HG03135 (cell line): ENCODE measurements at regions not wholly inside any gene's neighbourhood (a gene's known extent, or its start where the extent isn't known, plus 50 kb on each side); places are given as distances from the start of the nearest gene placed in this dataset.
"Not testable (repeated sequence)": the region's sequence is repeated elsewhere in the genome, so short reads cannot be mapped to it uniquely, and the experiment has no call there.

Experiments used
- ATAC-seq: cut with Tn5 transposase; IDR thresholded peaks from one replicate; pipeline ENCODE4 v1.9.1; 2021; ENCODE audit warnings: mild to moderate bottlenecking, moderate library complexity; ENCODE audit not compliant: unreplicated experiment

DNA sequence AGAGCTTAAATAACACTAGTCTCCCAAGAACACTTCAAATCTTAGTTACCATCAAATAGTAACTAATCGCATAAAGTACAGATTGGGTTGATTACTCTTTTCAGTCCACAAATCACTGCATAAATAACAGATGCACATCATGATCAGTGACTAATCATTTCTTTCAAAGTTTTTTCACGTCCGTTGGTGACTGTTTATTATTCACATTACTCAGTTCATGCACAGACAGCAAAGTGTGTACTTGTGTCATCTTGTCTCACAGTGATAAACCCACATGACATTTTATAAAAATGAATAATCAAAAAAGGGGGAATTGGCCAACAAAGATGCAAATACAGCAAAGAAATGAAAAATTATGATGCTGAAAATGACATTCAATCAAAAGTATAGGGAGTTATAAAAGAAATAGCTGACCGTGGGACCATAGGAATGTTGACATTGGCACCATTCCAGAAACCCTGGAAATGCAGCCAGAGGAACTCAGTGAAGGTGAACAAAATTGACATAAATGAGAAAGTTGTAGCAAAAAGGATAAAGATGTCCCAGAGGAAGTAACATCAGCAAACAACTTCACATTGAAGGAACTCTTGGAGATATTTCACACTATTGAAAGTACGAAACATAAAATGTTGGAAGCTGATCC lies 161.5 kb downstream of the SOX3 start:
- ATAC-seq: no peak

DNA sequence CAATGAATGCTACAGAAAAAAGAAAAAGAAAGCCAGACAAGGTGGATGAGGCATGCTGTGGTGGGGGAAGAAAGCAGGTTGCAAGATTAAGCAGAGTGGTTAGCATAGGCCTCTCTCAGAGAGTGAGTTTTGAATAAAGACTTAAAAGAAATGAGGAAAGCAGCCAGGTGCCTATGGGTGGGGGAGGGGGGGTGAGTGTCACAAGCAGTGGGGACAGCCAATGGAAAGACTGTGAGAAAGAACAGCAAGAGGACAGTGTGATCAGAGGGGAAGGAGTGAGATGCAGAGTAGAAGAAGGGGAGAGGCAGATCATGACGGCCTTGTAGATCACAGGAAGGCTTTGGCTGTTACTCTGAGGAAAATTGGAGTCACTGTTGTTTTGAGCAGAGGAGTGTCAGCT lies 162.5 kb downstream of the SOX3 start:
- no peak for ATAC-seq

DNA sequence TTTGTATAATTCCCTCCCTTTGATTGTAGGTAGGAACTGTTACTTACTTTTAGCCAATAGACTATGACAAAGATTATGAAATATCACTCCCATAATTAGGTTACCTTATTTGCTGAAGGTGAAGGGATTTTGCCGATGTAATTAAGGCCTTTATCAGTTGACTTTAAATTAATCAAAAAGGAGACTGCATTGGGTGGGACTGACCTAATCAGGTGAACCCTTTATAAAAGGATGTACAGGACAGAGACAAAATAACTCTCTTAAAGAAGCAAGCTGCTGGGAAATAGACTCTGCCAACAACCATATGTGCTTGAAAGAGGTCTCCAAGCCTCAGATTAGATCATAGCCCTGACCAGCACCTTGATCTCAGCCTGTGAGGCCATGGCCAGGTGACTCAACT lies 167.6 kb downstream of the SOX3 start:
- no peak for ATAC-seq

DNA sequence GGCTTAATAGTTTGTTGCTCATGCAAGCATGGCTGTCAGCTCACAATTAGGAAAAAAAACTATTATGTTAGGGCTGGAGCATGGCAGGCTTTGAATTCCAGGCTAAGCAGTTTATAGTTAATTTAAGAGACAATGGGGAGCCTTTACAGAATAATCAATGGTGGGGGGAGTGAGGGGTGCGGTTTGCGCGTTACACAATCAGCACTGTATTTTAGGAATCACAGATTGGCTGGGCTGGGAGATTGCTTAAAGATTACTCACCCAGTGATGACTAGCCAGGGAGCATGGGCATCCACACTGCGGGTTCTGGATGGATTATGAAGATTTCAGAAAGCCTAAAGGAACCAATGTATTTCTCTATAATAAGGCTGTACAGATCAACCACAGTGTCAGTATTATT lies 186.6 kb downstream of the SOX3 start:
- ATAC-seq: no peak

DNA sequence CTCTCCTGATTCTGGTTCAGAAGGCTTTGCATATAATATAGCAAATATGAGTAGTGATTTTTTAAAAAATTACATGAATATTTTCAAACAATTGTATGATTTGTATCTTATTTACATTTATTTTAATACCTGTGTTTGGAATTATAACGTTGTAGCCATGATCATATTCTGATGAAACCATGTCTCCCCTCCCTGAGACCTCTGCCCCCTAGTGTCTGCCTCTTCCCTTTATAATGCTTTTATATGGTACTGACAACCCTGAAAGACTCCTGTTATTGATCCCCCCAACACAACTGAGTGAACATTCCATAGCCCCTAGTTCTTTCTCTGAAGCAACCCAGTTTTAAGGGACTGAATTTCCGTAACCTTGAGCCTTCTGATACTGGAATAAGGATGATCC lies 187.4 kb downstream of the SOX3 start:
- ATAC-seq: no peak

DNA sequence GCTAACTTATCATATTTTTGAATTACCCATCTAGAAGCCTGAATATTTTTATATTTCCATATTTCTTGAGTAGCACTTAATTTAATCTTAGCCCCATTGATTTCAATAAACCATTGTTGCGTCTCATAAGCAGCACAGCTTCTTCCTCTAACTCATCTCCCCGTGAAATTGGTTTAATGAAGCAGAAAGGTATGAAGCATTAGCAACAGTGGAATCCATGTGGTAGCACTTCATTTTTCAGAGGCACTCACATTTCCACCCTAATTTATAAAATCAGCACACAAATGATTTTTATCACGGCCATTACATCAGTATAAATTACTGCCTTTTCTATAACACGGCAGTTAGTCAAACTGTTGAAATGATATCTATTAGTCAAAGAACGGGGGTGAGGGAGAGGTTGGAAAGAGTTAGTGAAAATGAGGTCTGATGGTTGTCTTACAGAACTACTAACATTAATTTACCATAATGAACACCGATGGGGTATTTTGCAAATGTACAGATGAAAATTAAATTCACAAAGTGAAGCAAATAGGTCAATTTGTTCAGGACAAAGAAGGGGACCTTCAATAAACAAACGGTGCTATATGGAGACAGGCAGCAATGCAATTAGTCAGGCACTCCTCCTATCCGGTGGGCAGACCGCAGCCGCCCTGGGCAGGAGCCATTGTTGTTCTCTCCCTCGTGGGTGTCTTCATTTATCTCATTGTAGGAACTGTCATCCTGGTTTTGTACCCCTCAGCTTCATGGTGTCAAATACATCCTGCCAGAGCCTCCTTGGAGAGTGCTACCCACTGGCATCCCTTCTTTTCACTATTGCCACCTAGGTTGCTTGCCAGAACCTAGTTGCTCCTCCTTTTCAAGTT lies 205.7 kb downstream of the SOX3 start:
- ATAC-seq: no peak

DNA sequence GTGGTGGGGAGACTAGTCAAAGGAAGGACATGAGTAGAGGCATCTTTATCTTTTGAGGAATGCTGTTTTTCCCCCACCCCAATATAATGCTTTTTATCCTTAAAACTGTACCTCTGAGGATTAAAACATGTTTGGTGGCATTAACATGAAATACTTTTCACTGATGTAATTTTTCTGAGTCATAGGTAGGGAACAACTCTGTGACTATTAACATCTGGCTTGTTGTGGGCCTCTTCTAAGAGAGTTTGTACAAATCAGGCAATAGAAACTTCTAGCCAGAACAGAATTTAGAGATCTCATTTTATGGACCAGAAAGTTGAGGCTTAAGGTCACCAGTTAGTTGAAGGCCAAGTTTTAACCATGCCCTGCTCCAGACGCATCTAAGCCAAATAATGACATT lies 207.6 kb downstream of the SOX3 start:
- no peak for ATAC-seq

DNA sequence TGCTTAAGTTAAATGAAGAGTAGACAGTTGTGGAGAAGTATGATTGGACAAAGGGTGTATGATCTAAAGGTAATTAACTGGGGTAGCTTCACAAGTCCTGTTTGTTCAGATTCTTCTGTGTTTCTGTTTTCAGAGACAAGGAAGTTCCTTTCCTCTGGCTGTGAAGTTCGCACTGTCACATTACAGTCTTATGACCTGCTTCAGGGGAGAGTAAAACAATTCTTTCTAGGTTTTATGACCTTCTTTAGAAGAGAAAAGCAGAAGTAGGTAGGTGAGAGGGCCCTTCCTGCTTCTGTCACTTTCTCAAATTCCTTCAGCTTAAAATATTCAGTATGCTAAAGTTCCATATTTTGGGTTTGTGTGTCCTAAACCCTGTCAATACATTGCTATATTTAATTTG lies 211.9 kb downstream of the SOX3 start:
- ATAC-seq: no peak

DNA sequence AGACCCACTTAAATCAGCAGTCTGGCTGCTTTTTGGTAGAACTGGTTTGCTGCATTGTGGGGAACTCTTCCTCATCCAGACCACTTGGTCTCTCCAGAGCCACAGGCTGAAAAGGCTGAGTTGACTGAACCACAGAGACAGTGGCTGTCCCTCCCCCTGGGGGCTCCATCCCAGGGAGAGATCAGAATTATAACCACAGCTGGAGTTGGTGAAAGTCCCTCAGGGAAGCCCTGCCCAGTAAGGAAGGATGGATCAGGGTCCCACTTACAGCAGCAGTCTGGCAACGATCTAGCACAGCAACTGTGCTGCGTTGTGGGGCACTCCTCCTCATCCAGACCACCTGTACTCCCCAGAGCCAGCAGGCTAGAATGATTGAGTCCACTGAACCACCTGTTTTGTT lies 212.7 kb downstream of the SOX3 start:
- ATAC-seq: no peak

DNA sequence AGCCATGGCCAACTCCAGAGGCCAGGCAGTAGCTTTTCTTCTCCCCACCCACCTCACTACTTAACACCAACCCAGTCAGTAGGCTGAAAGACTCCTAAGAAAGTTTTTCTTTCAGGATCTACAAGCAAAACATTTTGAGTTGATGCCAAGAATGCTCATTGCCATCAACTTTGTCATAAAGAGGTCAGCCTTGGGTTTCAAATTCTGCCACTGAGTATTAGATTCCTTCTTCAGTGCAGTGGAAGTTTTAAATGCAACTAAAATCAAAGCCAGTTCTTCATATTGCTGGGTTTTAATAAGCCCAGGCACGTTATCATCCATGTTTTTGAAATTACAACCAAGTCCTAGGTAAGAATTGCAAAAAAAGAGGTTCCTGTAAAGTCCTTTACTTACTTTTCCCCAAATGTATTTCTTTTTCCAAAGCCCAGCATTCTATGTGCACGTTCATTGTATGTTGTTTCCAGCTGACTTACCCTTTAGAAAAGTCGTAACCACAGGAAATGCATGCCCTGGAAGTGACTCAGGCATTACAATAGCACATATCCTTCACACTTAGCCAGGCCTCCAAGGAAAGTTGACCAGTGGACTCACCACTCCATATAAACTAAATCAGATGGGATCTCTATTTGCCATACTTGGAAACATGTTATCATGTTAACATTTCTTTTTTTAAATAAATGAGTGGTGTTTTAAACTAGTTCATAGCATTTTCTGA lies 229.9 kb downstream of the SOX3 start:
- no peak for ATAC-seq

DNA sequence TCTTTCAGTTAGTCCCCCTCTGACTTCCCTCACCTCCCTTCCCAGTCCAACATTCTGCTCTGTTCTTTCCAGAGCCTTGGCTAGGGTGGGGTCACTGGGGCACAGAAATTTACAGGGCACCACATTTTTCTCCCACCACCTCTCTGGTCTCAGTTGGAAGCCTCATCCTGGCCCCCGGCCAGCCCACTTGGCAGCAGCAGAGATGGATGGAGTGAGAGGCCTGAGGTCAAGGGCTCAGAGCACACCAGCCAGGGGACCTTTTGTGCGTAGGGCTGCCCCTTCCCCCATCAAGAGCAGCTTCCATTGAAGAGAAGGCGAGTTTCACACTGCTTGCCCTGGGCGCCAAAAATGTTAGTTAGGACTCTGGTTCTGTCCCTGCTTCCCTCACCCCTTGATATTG lies 230.9 kb downstream of the SOX3 start:
- ATAC-seq: no peak

DNA sequence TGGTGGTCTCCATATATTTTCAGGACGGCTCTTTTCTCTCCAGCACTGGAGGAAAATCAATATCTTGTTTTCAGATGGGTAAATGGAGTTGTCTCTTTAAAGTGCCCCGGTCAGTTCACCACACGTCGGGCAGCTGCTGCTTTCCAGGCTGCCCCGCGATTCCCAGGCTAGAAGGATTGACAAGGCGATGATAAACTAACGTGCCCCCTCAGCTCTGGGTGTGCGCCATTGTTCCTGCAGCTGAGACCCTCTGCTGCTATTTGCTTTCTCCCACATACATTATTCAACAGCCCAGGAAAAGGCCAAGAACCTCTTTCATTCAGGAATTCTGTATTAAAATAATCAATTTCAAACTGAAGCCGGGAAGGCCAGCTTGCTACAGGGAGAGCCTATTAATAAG lies 254.5 kb downstream of the SOX3 start:
- ATAC-seq: no peak

DNA sequence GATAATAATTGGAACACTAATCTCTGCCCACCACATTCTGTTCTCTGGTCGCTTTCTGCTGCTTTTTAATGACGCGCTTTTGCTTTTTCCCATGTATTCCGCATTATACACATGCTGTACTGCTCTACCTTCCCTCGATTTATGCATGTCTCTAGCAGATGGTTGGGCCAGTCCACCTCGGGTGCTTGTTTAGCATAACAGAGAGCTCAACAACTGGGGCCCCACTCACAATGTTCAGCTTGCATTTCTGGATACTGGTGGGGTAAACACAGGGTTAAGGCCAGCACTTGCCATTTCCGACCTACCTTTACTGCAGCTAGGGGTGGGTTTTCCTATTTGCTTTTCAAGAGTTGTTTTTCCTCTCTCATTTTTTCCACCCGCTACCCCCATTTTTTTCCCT lies 255.8 kb downstream of the SOX3 start:
- no peak for ATAC-seq

DNA sequence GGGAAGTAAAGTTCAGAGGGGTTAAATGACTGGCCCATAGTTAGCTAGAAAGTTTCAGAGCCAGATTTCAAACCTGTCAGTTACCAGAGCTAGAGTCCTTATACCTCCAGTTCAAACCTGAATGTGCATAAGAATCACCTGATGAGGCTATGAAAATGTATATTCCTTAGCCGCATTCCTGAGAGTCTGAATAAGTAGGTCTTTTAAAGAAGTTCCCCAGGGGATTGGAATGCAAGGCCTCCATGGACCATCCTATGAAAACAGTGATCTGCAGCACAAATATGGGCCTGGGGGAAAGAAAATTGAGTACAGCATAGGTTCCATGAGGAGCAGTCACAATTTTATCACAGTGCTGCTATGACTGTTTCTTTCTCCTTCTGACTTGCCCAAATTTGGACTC lies 263.9 kb upstream of the CXorf66 start:
- no peak for ATAC-seq

DNA sequence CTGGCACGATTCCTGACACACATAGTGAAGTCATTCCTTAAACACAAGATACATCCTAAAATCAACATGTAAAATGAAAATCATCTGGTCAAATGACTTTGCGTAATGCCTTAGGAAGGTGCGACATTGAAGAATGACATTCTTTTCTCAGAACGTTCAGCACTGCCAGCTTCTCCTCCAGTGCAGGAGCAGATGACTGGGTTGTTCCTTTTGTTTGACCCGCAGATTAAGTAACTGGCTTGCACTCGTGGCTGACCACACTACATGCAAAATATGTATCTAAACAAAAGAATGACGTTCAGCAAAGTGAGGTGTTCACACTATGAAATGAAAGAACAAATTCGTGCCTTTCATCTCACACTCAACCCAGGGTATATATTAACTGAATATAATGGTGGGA lies 260.7 kb upstream of the CXorf66 start:
- not testable (repeated sequence) for ATAC-seq

DNA sequence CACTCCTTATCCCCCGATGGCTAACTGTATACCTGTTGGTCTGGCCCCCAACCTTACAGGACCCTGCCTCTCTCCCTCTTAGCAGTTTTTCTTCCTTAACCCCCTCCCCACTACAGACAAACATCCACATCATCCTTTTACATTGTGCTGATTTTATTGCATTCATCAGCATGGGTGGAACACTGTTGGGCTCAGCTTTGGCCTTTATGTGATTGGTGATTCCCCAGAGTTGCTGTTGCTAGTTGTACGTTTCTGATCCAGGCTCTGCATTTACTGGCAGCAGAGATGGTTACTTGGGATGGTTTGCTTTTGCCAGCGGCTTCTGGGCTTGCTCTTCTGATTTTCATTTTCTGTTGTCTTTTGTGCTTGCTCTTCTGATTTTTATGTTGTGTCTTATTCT lies 250.6 kb upstream of the CXorf66 start:
- not testable (repeated sequence) for ATAC-seq

DNA sequence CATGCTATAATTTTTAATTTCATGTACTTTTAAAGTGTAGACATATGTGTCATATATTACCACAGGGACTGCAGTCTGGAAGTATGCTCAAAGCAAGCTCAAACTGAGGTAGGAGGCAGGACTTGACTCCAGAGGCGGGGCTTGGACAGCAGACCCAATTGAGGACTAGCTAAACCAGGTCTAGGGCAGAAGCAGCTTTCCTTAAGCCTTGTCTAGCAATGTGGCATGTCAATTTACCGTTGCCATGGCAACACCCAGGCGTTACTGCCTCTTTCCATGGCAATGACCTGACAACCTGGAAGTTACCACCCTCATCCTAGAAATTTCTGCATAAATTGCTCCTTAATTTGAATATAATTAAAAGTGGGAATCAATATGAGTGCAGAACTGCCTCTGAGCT lies 249.2 kb upstream of the CXorf66 start:
- ATAC-seq: not testable (repeated sequence)

DNA sequence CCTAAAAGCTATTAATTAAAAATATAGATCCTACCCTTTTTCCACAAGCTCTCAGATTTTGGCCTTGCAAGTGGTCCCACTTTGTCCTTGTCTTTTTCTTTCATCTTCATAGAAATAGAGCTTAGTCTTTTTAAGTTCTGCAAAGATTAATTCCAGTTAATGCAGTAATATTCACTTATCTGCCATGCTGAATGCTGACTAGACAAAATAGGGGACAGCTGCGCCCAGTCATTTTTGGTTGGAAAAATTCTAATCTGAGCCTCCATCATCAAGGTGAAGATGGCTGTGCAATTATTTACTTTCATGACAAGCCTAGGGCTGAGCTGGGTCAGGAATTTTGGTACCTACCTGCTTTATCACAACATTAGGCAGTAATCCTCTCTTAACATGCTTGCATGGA lies 241.3 kb upstream of the CXorf66 start:
- no peak for ATAC-seq

DNA sequence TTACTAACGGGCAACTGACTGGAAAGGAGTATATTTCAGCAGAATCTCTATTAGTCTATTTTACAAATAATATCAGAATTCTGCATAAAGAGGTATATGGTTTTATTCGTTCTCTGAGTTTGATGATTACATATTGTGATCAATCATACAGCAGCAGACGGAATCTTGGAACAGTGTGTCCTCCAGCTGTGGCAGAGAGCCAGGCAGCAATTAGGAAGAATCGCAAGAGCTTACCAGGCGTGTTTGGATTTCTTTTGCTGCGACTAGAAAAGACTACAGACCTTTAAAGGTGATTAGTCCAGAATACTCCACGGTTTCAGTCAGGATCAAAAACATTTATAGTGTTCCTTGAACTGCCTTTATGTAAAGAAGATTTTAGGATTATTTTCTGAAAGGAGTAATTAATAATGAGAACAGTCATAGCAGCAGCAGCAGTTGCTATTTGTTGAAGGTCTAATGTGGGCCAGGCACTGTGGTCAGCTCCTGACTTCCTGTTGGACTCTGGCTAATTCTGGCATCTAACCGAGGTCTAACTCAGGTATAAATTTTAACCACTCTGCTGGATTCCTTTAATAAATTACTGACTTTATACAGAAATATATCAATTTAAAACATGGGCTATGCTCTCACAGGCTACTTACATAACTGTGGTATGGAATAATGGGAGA lies 225.3 kb upstream of the CXorf66 start:
- ATAC-seq: no peak

DNA sequence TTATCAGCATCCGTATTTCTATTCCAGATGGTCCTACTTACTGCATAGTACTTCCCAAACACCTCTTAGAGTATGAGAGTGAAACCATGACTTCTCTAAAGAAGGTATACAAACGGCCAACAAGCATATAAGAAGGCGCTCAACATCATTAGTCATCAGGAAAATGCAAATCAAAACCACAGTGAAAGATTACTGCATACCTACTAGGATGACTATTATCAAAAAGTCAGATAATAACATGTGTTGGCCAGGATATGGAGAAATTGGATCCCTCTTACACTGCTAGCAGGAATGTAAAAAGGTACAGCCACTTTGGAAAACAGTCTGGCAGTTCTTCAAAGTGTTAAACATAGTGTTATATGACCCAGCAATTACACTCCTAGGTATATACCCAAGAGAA lies 215.3 kb upstream of the CXorf66 start:
- ATAC-seq: no peak

DNA sequence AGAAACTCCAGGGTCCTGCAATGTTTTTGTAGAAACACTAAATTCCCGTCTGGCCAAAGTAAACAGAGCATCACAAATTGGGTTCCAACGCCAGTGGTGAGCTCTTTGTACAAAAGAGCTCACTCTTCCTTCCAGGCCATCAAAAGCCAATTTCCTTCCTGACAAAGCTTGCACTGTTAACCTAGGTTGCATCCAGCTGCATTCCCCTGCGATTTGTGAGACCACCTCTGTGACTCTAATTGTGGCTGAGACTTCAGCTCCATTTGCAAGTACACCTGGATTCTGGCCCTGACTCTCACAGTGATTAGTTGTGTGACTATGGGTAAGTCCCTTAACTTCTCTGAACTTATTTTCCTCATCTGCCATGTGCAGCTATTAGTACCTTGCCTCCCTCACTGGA lies 212.5 kb upstream of the CXorf66 start:
- no peak for ATAC-seq
